Natural killer cell treated with Interleukin-12 subunit alpha and Interleukin-12 subunit beta and Interleukin-15 and Interleukin-18, amount 100 ng/mL, for 72 hours (primary cell): ENCODE measurements at regions not wholly inside any gene's neighbourhood (a gene's known extent, or its start where the extent isn't known, plus 50 kb on each side); places are given as distances from the start of the nearest gene placed in this dataset.
"Not testable (repeated sequence)": the region's sequence is repeated elsewhere in the genome, so short reads cannot be mapped to it uniquely, and the experiment has no call there.

ENCODE experiments used
- ATAC-seq, 2 donors: fragments of 150-1000 bp; cut with Tn5 transposase in 1 of 2; sonication (Bioruptor Pico), chemical (Tn5 transposase) in 1 of 2; 2 replicates each; pipeline ENCODE4 v1.10.0; 2021
- DNase-seq: peaks from one replicate; pipeline ENCODE4 v3.0.0; 2022; ENCODE audit warnings: low spot score
- H3K27ac Mint-ChIP-seq, 2 donors: 1 replicate in 1 of 2; 2 replicates in 1 of 2; pipeline ENCODE4 v1.8.0; 2022; ENCODE audit warnings: mixed read lengths in 2 of 2, mild to moderate bottlenecking in 1 of 2, moderate library complexity in 1 of 2
- H3K27me3 Mint-ChIP-seq, 2 donors: 1 replicate in 1 of 2; 2 replicates in 1 of 2; pipeline ENCODE4 v1.8.0; 2022; ENCODE audit warnings: mixed read lengths in 2 of 2
- H3K36me3 Mint-ChIP-seq: one replicate; pipeline ENCODE4 v1.8.0; 2022; ENCODE audit warnings: mixed read lengths
- H3K4me1 Mint-ChIP-seq, 2 donors: 1 replicate in 1 of 2; 2 replicates in 1 of 2; pipeline ENCODE4 v1.8.0; 2022; ENCODE audit warnings: low read depth in 2 of 2, mixed read lengths in 2 of 2, mild to moderate bottlenecking in 1 of 2
- H3K4me3 Mint-ChIP-seq: one replicate; pipeline ENCODE4 v1.8.0; 2022; ENCODE audit warnings: mixed read lengths
- H3K9me3 Mint-ChIP-seq: 2 replicates; pipeline ENCODE4 v1.8.0; 2022; ENCODE audit warnings: mixed read lengths

DNA sequence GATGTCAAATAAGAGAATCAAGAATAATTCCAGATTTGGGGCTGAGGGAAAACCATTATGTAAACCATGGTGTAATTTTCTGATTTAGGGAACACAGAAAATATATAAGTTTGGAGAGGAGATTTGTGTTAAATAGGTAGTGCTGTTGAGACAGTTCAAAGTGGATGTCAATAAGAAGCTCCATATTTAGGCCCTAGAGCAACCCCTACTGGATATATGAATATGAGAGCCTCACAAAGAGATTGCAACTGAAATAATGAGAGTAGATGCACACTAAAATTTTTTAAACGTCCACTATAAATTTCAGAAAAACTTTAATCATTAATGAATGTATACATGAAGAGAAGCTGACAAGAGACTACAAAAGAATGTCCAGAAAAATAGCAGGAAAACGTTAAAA lies 1447.8 kb upstream of the PRMT6 start:
- Mint-ChIP-seq H3K27me3 (no peaks in the 10 kb centered on the region), H3K36me3 (no peaks in the 10 kb centered on the region), H3K27ac (no peak overlapping the region), H3K4me1 (no peaks in the 10 kb centered on the region), H3K4me3 (no peak overlapping the region), H3K9me3 (peaks cover 11% of the 10 kb centered on the region)
- no peak for ATAC-seq
- no peak for DNase-seq

DNA sequence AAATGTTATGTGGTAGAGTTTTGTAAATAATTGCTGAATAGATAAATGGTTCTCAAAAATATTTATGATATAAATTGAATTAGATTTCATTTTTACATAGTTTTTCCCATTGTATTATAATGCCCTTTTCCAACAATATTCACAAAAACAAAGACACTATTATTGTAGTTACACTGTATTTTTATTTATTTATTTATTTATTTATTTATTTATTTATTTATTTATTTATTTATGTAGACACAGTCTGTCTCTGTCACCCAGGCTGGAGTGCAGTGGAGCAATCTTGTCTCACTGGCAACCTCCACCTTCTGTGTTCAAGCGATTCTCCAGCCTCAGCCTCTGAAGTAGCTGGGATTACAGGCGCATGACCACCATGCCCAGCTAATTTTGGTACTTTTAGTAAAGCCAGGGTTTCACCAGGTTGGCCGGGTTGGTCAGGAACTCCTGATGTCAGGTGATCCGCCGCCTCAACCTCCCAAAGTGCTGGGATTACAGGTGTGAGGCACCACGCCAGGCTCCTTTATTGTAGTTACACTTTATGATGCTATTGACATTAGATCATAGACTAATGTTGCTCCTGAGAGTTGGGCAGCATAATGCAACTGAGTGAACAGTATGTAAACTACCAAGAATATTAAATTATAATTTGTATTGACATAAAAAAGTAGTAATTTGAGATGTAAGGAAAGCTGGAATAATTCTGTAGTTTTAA lies 1430.0 kb upstream of the PRMT6 start:
- peaks cover 6% of the 10 kb centered on the region for H3K36me3 Mint-ChIP-seq
- H3K9me3 Mint-ChIP-seq = peaks cover 8% of the 10 kb centered on the region
- H3K4me1 Mint-ChIP-seq = no peaks in the 10 kb centered on the region
- DNase-seq (no peak), ATAC-seq (no peak)
- no peaks in the 10 kb centered on the region for H3K27me3 Mint-ChIP-seq
- H3K27ac Mint-ChIP-seq = no peak overlapping the region
- no peak overlapping the region for H3K4me3 Mint-ChIP-seq

DNA sequence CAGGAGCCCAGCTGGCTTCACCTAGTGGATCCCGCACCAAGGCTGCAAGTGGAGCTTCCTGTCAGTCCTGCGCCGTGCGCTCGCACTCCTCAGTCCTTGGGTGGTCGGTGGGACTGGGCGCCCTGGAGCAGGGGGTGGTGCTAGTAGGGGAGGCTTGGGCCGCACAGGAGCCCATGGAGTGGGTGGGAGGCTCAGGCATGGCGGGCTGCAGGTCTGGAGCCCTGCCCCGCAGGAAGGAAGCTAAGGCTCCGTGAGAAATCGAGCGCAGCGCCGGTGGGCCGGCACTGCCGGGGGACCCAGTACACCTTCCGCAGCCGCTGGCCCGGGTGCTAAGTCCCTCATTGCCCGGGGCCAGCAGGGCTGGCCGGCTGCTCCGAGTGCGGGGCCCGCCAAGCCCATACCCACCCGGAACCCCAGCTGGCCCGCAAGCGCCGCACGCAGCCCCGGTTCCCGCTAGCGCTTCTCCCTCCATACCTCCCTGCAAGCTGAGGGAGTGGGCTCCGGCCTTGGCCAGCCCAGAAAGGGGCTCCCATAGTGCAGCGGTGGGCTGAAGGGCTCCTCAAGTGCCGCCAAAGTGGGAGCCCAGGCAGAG lies 1425.2 kb upstream of the PRMT6 start:
- peaks cover 10% of the 10 kb centered on the region for H3K9me3 Mint-ChIP-seq
- not testable (repeated sequence) for H3K4me3 Mint-ChIP-seq, ATAC-seq, H3K36me3 Mint-ChIP-seq, H3K27me3 Mint-ChIP-seq, DNase-seq, H3K4me1 Mint-ChIP-seq, H3K27ac Mint-ChIP-seq

- DNase-seq (no peak), ATAC-seq (no peak)
- Mint-ChIP-seq H3K27me3 (no peaks in the 10 kb centered on the region), H3K4me1 (no peaks in the 10 kb centered on the region), H3K9me3 (peaks cover 10% of the 10 kb centered on the region), H3K4me3 (no peak overlapping the region), H3K27ac (no peak overlapping the region), H3K36me3 (no peaks in the 10 kb centered on the region)
Observed at GRCh38 chr1:105632342-105633196, 1423.9 kb upstream of the PRMT6 start.

GRCh38 chr1:105636052-105636451 lies 1420.4 kb upstream of the PRMT6 start:
- Mint-ChIP-seq H3K4me3 (no peak overlapping the region), H3K27me3 (no peaks in the 10 kb centered on the region), H3K27ac (no peak overlapping the region), H3K9me3 (peaks cover 20% of the 10 kb centered on the region), H3K36me3 (no peaks in the 10 kb centered on the region), H3K4me1 (no peaks in the 10 kb centered on the region)
- ATAC-seq (no peak), DNase-seq (no peak)

DNA sequence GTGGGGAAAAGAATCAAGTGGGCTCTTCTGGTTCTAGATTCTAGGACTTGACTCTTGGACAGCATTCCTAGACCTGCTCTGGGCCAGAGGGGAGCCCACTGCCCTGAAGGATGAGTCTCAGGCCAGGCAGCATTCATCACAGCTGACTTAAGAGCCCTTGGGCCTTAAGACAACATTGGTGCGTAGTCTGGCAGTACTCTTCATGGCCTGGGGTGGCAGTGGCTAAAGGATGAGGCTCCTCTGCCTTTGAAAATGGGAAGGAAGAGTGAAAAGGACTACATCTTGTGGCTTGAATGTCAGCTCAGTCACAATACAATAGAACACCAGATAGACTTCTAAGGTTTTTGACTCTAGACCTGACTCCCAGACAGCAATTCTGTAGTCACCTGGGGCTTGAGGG lies 1415.1 kb upstream of the PRMT6 start:
- H3K9me3 Mint-ChIP-seq = peaks cover 21% of the 10 kb centered on the region
- H3K27ac Mint-ChIP-seq = no peak overlapping the region
- H3K27me3 Mint-ChIP-seq = no peaks in the 10 kb centered on the region
- H3K4me1 Mint-ChIP-seq = no peaks in the 10 kb centered on the region
- DNase-seq = no peak
- no peak for ATAC-seq
- H3K4me3 Mint-ChIP-seq = no peak overlapping the region
- H3K36me3 Mint-ChIP-seq = peaks cover 10% of the 10 kb centered on the region

- H3K36me3 Mint-ChIP-seq = peaks cover 8% of the 10 kb centered on the region
- H3K9me3 Mint-ChIP-seq = peaks cover 21% of the 10 kb centered on the region
- no peaks in the 10 kb centered on the region for H3K4me1 Mint-ChIP-seq
- ATAC-seq (no peak), DNase-seq (no peak)
- no peak overlapping the region for H3K27ac Mint-ChIP-seq
- H3K27me3 Mint-ChIP-seq = no peaks in the 10 kb centered on the region
- H3K4me3 Mint-ChIP-seq = no peak overlapping the region
Observed at GRCh38 chr1:105652109-105652508, 1404.4 kb upstream of the PRMT6 start.

DNA sequence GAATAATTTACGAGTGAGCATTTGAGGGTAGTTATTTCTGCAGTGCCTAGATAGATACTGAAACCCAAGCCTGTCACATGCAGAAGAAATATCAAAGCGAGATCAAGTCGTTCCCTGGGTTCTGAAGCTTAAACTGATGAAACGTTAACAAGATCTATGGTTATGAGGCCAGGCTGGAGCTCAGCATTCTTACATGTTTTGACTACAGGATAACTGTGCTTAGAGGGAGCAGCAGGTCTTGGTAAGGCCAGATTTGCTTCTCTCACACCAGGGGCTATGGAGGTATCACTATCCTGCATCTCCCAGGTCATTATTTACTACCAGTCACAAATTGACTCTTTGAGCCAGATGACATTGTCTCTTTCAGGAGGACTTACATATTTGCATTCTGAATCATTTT lies 1401.4 kb upstream of the PRMT6 start:
- no peak overlapping the region for H3K4me3 Mint-ChIP-seq
- peaks cover 4% of the 10 kb centered on the region for H3K36me3 Mint-ChIP-seq
- peaks cover 19% of the 10 kb centered on the region for H3K9me3 Mint-ChIP-seq
- no peak for DNase-seq
- H3K4me1 Mint-ChIP-seq = no peaks in the 10 kb centered on the region
- ATAC-seq = no peak
- H3K27me3 Mint-ChIP-seq = no peaks in the 10 kb centered on the region
- no peak overlapping the region for H3K27ac Mint-ChIP-seq

DNA sequence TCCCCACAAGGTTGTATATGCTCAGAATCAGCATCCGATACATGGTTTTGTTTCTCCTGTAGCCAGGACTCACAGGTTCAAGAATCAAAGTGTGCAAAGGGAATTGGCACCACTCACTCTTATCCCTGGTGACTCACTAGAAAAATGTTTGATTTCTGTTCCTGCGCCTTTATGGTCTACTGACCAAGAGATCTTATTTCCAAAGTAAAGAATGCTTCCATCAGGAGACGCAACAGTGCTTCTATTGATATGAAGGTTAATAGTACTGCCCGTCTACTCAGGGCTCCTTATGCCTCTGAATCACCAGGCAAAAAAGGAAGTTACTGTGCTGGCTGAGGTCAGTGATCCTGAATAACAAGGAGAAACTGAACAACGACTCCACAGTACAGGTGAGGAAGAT lies 1392.0 kb upstream of the PRMT6 start:
- Mint-ChIP-seq H3K27me3 (no peaks in the 10 kb centered on the region), H3K4me1 (no peaks in the 10 kb centered on the region), H3K4me3 (no peak overlapping the region), H3K27ac (no peak overlapping the region), H3K9me3 (peaks cover 8% of the 10 kb centered on the region), H3K36me3 (no peaks in the 10 kb centered on the region)
- ATAC-seq (no peak), DNase-seq (no peak)

DNA sequence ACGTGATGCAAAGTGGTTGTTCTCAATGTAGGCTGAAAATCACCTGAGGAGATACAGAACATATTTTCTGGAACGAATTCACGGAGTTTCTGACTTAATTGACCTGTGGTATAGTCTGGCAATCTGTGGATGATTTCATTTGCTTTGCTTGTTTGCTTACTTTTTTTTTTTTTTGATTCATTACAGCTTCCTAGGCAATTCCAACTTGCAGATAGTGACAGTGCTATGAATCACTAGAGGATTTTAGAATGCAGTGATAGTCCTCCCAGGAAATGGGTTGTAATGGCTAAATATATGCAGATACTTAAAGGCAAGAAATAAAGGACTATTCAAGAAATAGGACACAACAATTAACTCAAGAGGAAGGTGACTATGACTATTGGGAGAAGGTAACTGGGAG lies 1378.1 kb upstream of the PRMT6 start:
- peaks cover 5% of the 10 kb centered on the region for H3K36me3 Mint-ChIP-seq
- ATAC-seq = no peak
- no peak for DNase-seq
- peaks cover 13% of the 10 kb centered on the region for H3K9me3 Mint-ChIP-seq
- no peaks in the 10 kb centered on the region for H3K4me1 Mint-ChIP-seq
- no peak overlapping the region for H3K27ac Mint-ChIP-seq
- no peak overlapping the region for H3K4me3 Mint-ChIP-seq
- no peaks in the 10 kb centered on the region for H3K27me3 Mint-ChIP-seq

DNA sequence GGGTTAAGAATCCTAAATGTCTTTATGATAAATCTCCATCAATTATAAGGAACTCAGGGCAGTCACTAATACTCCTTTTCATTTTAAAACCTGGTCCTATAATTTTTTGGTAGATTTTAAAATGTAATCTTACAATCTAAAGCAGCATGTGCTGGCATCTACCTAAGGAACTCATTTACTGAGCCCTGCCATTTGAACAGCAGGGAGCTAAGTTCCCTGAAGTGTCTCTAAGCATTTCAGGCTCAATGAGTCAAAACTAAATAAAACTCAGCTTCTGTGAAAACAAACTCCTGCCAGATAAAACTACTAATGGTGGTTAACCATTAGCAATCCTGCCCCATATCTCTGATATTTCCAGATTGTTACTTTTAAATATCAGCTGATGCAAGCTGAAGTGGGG lies 1371.8 kb upstream of the PRMT6 start:
- H3K4me3 Mint-ChIP-seq = no peak overlapping the region
- H3K9me3 Mint-ChIP-seq = peaks cover 13% of the 10 kb centered on the region
- H3K27me3 Mint-ChIP-seq = no peaks in the 10 kb centered on the region
- ATAC-seq = no peak
- DNase-seq = no peak
- H3K27ac Mint-ChIP-seq = no peak overlapping the region
- peaks cover 12% of the 10 kb centered on the region for H3K36me3 Mint-ChIP-seq
- no peaks in the 10 kb centered on the region for H3K4me1 Mint-ChIP-seq

DNA sequence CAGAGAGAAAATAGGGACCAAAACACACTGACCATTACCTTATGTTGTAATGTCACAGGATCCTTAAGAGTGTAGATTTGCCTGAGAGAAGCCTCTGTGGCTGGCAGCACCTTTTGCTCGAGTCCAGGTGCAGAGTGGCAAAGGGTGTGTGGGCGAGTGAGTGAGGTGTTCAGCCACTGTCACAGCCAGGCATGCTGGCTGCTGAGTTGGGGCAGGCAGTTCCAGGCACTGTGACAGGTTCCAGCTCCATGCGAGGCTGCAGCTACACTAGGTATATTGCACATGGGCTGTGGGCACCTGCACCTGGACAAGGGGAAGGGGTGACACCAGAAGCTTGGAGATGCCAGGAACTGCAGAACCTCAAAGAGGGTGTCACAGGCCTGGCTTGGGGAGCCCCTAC lies 1370.4 kb upstream of the PRMT6 start:
- Mint-ChIP-seq H3K36me3 (peaks cover 7% of the 10 kb centered on the region), H3K9me3 (peaks cover 12% of the 10 kb centered on the region), H3K4me1 (no peaks in the 10 kb centered on the region)

GRCh38 chr1:105686874-105687690 lies 1369.4 kb upstream of the PRMT6 start:
- Mint-ChIP-seq H3K27ac (no peak overlapping the region), H3K27me3 (no peaks in the 10 kb centered on the region)
- ATAC-seq = peak in 1 of 2 donors; percentile 31

More for the DNA sequence above, 1370.4 kb upstream of the PRMT6 start:
- DNase-seq (no peak), ATAC-seq (no peak)
- Mint-ChIP-seq H3K27ac (no peak overlapping the region), H3K27me3 (no peaks in the 10 kb centered on the region), H3K4me3 (no peak overlapping the region)

More at GRCh38 chr1:105686874-105687690, 1369.4 kb upstream of the PRMT6 start:
- no peak for DNase-seq
- Mint-ChIP-seq H3K36me3 (peaks cover 7% of the 10 kb centered on the region), H3K9me3 (peaks cover 12% of the 10 kb centered on the region), H3K4me1 (no peaks in the 10 kb centered on the region), H3K4me3 (no peak overlapping the region)
